ENCODE measurements at regions not wholly inside any gene's neighbourhood (a gene's known extent, or its start where the extent isn't known, plus 50 kb on each side); places are given as distances from the start of the nearest gene placed in this dataset.

- TF ChIP-seq CTCF (IDR thresholded peaks at IDR 0.05): no peak
- TF ChIP-seq POLR2A (IDR thresholded peaks at IDR 0.05): no peak
Measured at GRCh38 chr4:158964728-158965124, 138.2 kb upstream of the RAPGEF2 start.

Measured in uterus (tissue), 2 donors.